Osteoblast (primary cell): ENCODE measurements at regions not wholly inside any gene's neighbourhood (a gene's known extent, or its start where the extent isn't known, plus 50 kb on each side); places are given as distances from the start of the nearest gene placed in this dataset.

Experiments used
- DNase-seq: peaks from one replicate; pipeline ENCODE4 v3.0.0; 2011; ENCODE audit warnings: low spot score, mixed read lengths; ENCODE audit not compliant: insufficient read length; ENCODE audit errors: missing footprints
- H2AFZ ChIP-seq: 2 replicates; pipeline ENCODE4 v1.6.0; 2011; ENCODE audit warnings: mild to moderate bottlenecking, low read length
- H3K27ac ChIP-seq: 2 replicates; pipeline ENCODE4 v1.5.1; 2011; ENCODE audit warnings: mild to moderate bottlenecking, low read depth, low read length, moderate library complexity
- H3K27me3 ChIP-seq: 2 replicates; pipeline ENCODE4 v1.6.0; 2012; ENCODE audit warnings: mild to moderate bottlenecking, control low read depth, inconsistent platforms, low read length, moderate library complexity; ENCODE audit not compliant: insufficient read depth
- H3K36me3 ChIP-seq: 2 replicates; pipeline ENCODE4 v1.5.1; 2011; ENCODE audit warnings: mild to moderate bottlenecking, low read length, control low read depth, moderate library complexity; ENCODE audit not compliant: insufficient read depth
- H3K4me1 ChIP-seq: 2 replicates; pipeline ENCODE4 v1.5.1; 2011; ENCODE audit warnings: mild to moderate bottlenecking, low read length, control low read depth, moderate library complexity; ENCODE audit not compliant: insufficient read depth
- H3K4me2 ChIP-seq: 2 replicates; pipeline ENCODE4 v1.6.0; 2011; ENCODE audit warnings: mild to moderate bottlenecking, low read length; ENCODE audit not compliant: insufficient read depth
- H3K4me3 ChIP-seq: fragments of 200-600 bp; sonication (generic); 3 replicates; pipeline ENCODE4 v1.5.1; 2012; ENCODE audit warnings: mild to moderate bottlenecking, low read length, inconsistent platforms; ENCODE audit not compliant: insufficient read depth
- H3K79me2 ChIP-seq: 2 replicates; pipeline ENCODE4 v1.6.0; 2012; ENCODE audit warnings: mild to moderate bottlenecking, low read length, control low read depth, inconsistent platforms; ENCODE audit not compliant: insufficient read depth
- H3K9me3 ChIP-seq: 2 replicates; pipeline ENCODE4 v1.5.1; 2011; ENCODE audit warnings: low read depth, low read length, control low read depth
- H4K20me1 ChIP-seq: 2 replicates; pipeline ENCODE4 v1.6.0; 2012; ENCODE audit warnings: mild to moderate bottlenecking, low read length, control low read depth; ENCODE audit not compliant: insufficient read depth
- CTCF ChIP-seq: IDR thresholded peaks from 2 replicates; pipeline ENCODE4 v1.5.1; 2011; ENCODE audit warnings: mild to moderate bottlenecking, low read depth, low read length, moderate library complexity; ENCODE audit errors: extremely low read depth

DNA sequence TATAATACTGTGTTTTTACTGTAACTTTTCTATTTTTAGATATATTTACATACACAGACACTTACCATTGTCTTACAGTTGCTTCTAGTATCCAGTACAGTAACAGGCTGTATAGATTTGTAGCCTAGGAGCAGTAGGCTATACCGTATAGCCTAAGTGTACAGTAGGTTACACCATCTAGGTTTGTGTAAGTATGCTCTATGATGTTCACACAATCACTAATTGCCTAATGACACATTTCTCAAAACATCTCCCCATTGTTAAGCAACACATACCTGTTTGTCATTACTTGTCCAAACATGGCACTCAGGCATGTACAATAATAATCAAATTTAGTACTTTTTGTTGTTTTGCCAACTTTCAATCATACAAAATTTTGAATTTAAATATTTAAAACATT is 757.3 kb downstream of the DOK5 start:
- no peak for DNase-seq
- H3K4me1 ChIP-seq = no peaks in the 10 kb centered on the region
- H3K79me2 ChIP-seq = no peaks in the 10 kb centered on the region
- H3K27me3 ChIP-seq = no peaks in the 10 kb centered on the region
- H2AFZ ChIP-seq = no peak overlapping the region
- H3K36me3 ChIP-seq = no peaks in the 10 kb centered on the region
- no peak overlapping the region for H3K4me2 ChIP-seq
- TF ChIP-seq CTCF = no peak
- no peaks in the 10 kb centered on the region for H4K20me1 ChIP-seq
- no peak overlapping the region for H3K4me3 ChIP-seq
- no peak overlapping the region for H3K27ac ChIP-seq
- no peaks in the 10 kb centered on the region for H3K9me3 ChIP-seq

DNA sequence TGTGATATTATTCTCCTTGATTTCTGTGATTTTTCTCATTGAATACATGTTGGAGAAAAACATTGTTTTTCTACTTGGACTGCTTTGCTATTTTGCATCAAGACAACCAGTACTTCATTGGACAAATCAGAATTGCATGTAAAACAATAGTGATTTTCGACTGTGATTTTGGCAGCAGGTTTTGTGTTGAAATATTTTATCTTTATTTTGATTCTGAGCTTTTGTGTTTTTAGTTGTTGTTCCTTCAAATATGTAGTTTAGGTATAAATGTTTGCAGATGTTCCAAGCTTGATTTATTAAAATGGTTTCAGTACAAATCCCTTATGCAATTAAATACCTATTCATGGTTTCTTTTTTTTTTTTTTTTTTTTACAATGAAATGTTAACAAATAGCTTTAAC is 754.1 kb downstream of the DOK5 start:
- H3K4me3 ChIP-seq = no peak overlapping the region

GRCh38 chr20:55216525-55217242 is 741.3 kb downstream of the DOK5 start:
- Histone ChIP-seq H2AFZ (no peak overlapping the region), H4K20me1 (no peaks in the 10 kb centered on the region), H3K9me3 (no peaks in the 10 kb centered on the region), H3K79me2 (no peaks in the 10 kb centered on the region), H3K4me2 (no peak overlapping the region), H3K27me3 (no peaks in the 10 kb centered on the region), H3K36me3 (no peaks in the 10 kb centered on the region), H3K4me3 (no peak overlapping the region), H3K4me1 (no peaks in the 10 kb centered on the region), H3K27ac (no peak overlapping the region)
- TF ChIP-seq CTCF = no peak
- no peak for DNase-seq

More for the DNA sequence above, 754.1 kb downstream of the DOK5 start:
- Histone ChIP-seq H3K27ac (no peak overlapping the region), H3K79me2 (no peaks in the 10 kb centered on the region), H3K27me3 (no peaks in the 10 kb centered on the region), H3K4me1 (no peaks in the 10 kb centered on the region), H2AFZ (no peak overlapping the region), H4K20me1 (no peaks in the 10 kb centered on the region), H3K36me3 (no peaks in the 10 kb centered on the region), H3K4me2 (no peak overlapping the region), H3K9me3 (no peaks in the 10 kb centered on the region)
- DNase-seq = no peak
- no peak for TF ChIP-seq CTCF

- no peak for DNase-seq
- TF ChIP-seq CTCF = no peak
- H3K9me3 ChIP-seq = no peaks in the 10 kb centered on the region
- no peaks in the 10 kb centered on the region for H4K20me1 ChIP-seq
- H3K4me3 ChIP-seq = no peak overlapping the region
- H3K27me3 ChIP-seq = no peaks in the 10 kb centered on the region
- no peak overlapping the region for H2AFZ ChIP-seq
- no peak overlapping the region for H3K27ac ChIP-seq
- H3K4me1 ChIP-seq = no peaks in the 10 kb centered on the region
- no peaks in the 10 kb centered on the region for H3K36me3 ChIP-seq
- H3K79me2 ChIP-seq = no peaks in the 10 kb centered on the region
- H3K4me2 ChIP-seq = no peak overlapping the region
Observed at GRCh38 chr20:55213653-55214052, 738.3 kb downstream of the DOK5 start.
